ENCODE measurements at regions not wholly inside any gene's neighbourhood (a gene's known extent, or its start where the extent isn't known, plus 50 kb on each side); places are given as distances from the start of the nearest gene placed in this dataset.

- DNase-seq (ENCODE audit: low spot score): no peak
- Mint-ChIP-seq H3K27ac (no peak overlapping the region), H3K27me3 (ENCODE audit: low read depth) (no peaks in the 10 kb centered on the region), H3K9me3 (no peaks in the 10 kb centered on the region), H3K4me1 (ENCODE audit: low read depth) (no peaks in the 10 kb centered on the region), H3K4me3 (no peak overlapping the region), H3K36me3 (ENCODE audit: low read depth) (no peaks in the 10 kb centered on the region)
Measured at GRCh38 chr4:3853388-3854035, 87.3 kb downstream of the ADRA2C start.

- no peaks in the 10 kb centered on the region for H3K36me3 Mint-ChIP-seq (ENCODE audit: low read depth)
- no peak overlapping the region for H3K4me3 Mint-ChIP-seq
- no peaks in the 10 kb centered on the region for H3K4me1 Mint-ChIP-seq (ENCODE audit: low read depth)
- DNase-seq (ENCODE audit: low spot score): no peak
- H3K9me3 Mint-ChIP-seq: no peaks in the 10 kb centered on the region
- H3K27ac Mint-ChIP-seq: no peak overlapping the region
- H3K27me3 Mint-ChIP-seq (ENCODE audit: low read depth): no peaks in the 10 kb centered on the region
Measured at GRCh38 chr4:3854661-3855060, 88.5 kb downstream of the ADRA2C start.

- DNase-seq (ENCODE audit: low spot score): no peak
- H3K4me1 Mint-ChIP-seq (ENCODE audit: low read depth): no peaks in the 10 kb centered on the region
- H3K4me3 Mint-ChIP-seq: no peak overlapping the region
- H3K27me3 Mint-ChIP-seq (ENCODE audit: low read depth): no peaks in the 10 kb centered on the region
- H3K36me3 Mint-ChIP-seq (ENCODE audit: low read depth): no peaks in the 10 kb centered on the region
- no peaks in the 10 kb centered on the region for H3K9me3 Mint-ChIP-seq
- no peak overlapping the region for H3K27ac Mint-ChIP-seq
Measured at GRCh38 chr4:3855646-3856045, 89.5 kb downstream of the ADRA2C start.

GRCh38 chr4:3856604-3857204, 90.5 kb downstream of the ADRA2C start:
- no peak for DNase-seq (ENCODE audit: low spot score)
- H3K27ac Mint-ChIP-seq: no peak overlapping the region
- H3K4me1 Mint-ChIP-seq (ENCODE audit: low read depth): no peaks in the 10 kb centered on the region
- H3K36me3 Mint-ChIP-seq (ENCODE audit: low read depth): no peaks in the 10 kb centered on the region
- no peaks in the 10 kb centered on the region for H3K27me3 Mint-ChIP-seq (ENCODE audit: low read depth)
- H3K9me3 Mint-ChIP-seq: no peaks in the 10 kb centered on the region
- no peak overlapping the region for H3K4me3 Mint-ChIP-seq

GRCh38 chr4:3857269-3857926, 91.2 kb downstream of the ADRA2C start:
- Mint-ChIP-seq H3K27ac (no peak overlapping the region), H3K27me3 (ENCODE audit: low read depth) (no peaks in the 10 kb centered on the region), H3K4me3 (no peak overlapping the region), H3K4me1 (ENCODE audit: low read depth) (no peaks in the 10 kb centered on the region), H3K9me3 (no peaks in the 10 kb centered on the region), H3K36me3 (ENCODE audit: low read depth) (no peaks in the 10 kb centered on the region)
- no peak for DNase-seq (ENCODE audit: low spot score)

GRCh38 chr4:3858046-3858730, 92.0 kb downstream of the ADRA2C start:
- Mint-ChIP-seq H3K36me3 (ENCODE audit: low read depth) (no peaks in the 10 kb centered on the region), H3K27ac (no peak overlapping the region), H3K4me3 (no peak overlapping the region), H3K27me3 (ENCODE audit: low read depth) (no peaks in the 10 kb centered on the region), H3K9me3 (no peaks in the 10 kb centered on the region), H3K4me1 (ENCODE audit: low read depth) (no peaks in the 10 kb centered on the region)
- DNase-seq (ENCODE audit: low spot score): no peak

- no peaks in the 10 kb centered on the region for H3K9me3 Mint-ChIP-seq
- DNase-seq (ENCODE audit: low spot score): no peak
- no peak overlapping the region for H3K4me3 Mint-ChIP-seq
- H3K27ac Mint-ChIP-seq: no peak overlapping the region
- H3K36me3 Mint-ChIP-seq (ENCODE audit: low read depth): no peaks in the 10 kb centered on the region
- H3K4me1 Mint-ChIP-seq (ENCODE audit: low read depth): no peaks in the 10 kb centered on the region
- H3K27me3 Mint-ChIP-seq (ENCODE audit: low read depth): no peaks in the 10 kb centered on the region
Measured at GRCh38 chr4:3858765-3859388, 92.7 kb downstream of the ADRA2C start.

- no peaks in the 10 kb centered on the region for H3K27me3 Mint-ChIP-seq (ENCODE audit: low read depth)
- no peaks in the 10 kb centered on the region for H3K9me3 Mint-ChIP-seq
- DNase-seq (ENCODE audit: low spot score): no peak
- H3K27ac Mint-ChIP-seq: no peak overlapping the region
- H3K4me1 Mint-ChIP-seq (ENCODE audit: low read depth): no peaks in the 10 kb centered on the region
- no peak overlapping the region for H3K4me3 Mint-ChIP-seq
- H3K36me3 Mint-ChIP-seq (ENCODE audit: low read depth): no peaks in the 10 kb centered on the region
Measured at GRCh38 chr4:3859571-3859970, 93.4 kb downstream of the ADRA2C start.

GRCh38 chr4:3860061-3860912, 94.1 kb downstream of the ADRA2C start:
- Mint-ChIP-seq H3K27ac (no peak overlapping the region), H3K9me3 (no peaks in the 10 kb centered on the region), H3K4me3 (no peak overlapping the region), H3K27me3 (ENCODE audit: low read depth) (no peaks in the 10 kb centered on the region), H3K36me3 (ENCODE audit: low read depth) (no peaks in the 10 kb centered on the region), H3K4me1 (ENCODE audit: low read depth) (no peaks in the 10 kb centered on the region)
- DNase-seq (ENCODE audit: low spot score): no peak

GRCh38 chr4:3860913-3861636, 94.9 kb downstream of the ADRA2C start:
- no peak overlapping the region for H3K4me3 Mint-ChIP-seq
- H3K27ac Mint-ChIP-seq: no peak overlapping the region
- no peaks in the 10 kb centered on the region for H3K36me3 Mint-ChIP-seq (ENCODE audit: low read depth)
- DNase-seq (ENCODE audit: low spot score): no peak
- no peaks in the 10 kb centered on the region for H3K9me3 Mint-ChIP-seq
- no peaks in the 10 kb centered on the region for H3K27me3 Mint-ChIP-seq (ENCODE audit: low read depth)
- H3K4me1 Mint-ChIP-seq (ENCODE audit: low read depth): no peaks in the 10 kb centered on the region

GRCh38 chr4:3861720-3862639, 95.8 kb downstream of the ADRA2C start:
- no peaks in the 10 kb centered on the region for H3K27me3 Mint-ChIP-seq (ENCODE audit: low read depth)
- H3K36me3 Mint-ChIP-seq (ENCODE audit: low read depth): no peaks in the 10 kb centered on the region
- H3K27ac Mint-ChIP-seq: no peak overlapping the region
- H3K4me3 Mint-ChIP-seq: no peak overlapping the region
- H3K9me3 Mint-ChIP-seq: no peaks in the 10 kb centered on the region
- no peak for DNase-seq (ENCODE audit: low spot score)
- H3K4me1 Mint-ChIP-seq (ENCODE audit: low read depth): no peaks in the 10 kb centered on the region

All from T-helper 2 cell treated with Interferon-gamma antibody and Interleukin-4, amounts not matched to agents 5 μg/mL and 100 μg/mL, for 36 hours (primary cell).